Right lung (tissue), 2 donors: ENCODE measurements at regions not wholly inside any gene's neighbourhood (a gene's known extent, or its start where the extent isn't known, plus 50 kb on each side); places are given as distances from the start of the nearest gene placed in this dataset.
A peak's percentile ranks its signal among the peaks of the same experiment; 100 is the strongest.

Experiments
- DNase-seq, 2 donors: peaks; one replicate each; pipeline ENCODE4 v3.0.0-alpha.2; 2013

GRCh38 chr2:551621-552020 is 125.6 kb downstream of the TMEM18 start:
- DNase-seq = no peak

- no peak for DNase-seq
Measured at GRCh38 chr2:550860-551567, 126.2 kb downstream of the TMEM18 start.

- no peak for DNase-seq
Measured at GRCh38 chr2:545711-546650, 131.2 kb downstream of the TMEM18 start.

- no peak for DNase-seq
Measured at GRCh38 chr2:545228-545627, 132.0 kb downstream of the TMEM18 start.

- DNase-seq = no peak
Measured at GRCh38 chr2:538646-539045, 138.6 kb downstream of the TMEM18 start.

- no peak for DNase-seq
Measured at GRCh38 chr2:535222-535621, 142.0 kb downstream of the TMEM18 start.

- no peak for DNase-seq
Measured at GRCh38 chr2:529852-530251, 147.4 kb downstream of the TMEM18 start.

- DNase-seq = no peak
Measured at GRCh38 chr2:529424-529823, 147.8 kb downstream of the TMEM18 start.

- DNase-seq = no peak
Measured at GRCh38 chr2:527581-527980, 149.6 kb downstream of the TMEM18 start.

- DNase-seq = no peak
Measured at GRCh38 chr2:526918-527317, 150.3 kb downstream of the TMEM18 start.

- DNase-seq = no peak
Measured at GRCh38 chr2:525611-526010, 151.6 kb downstream of the TMEM18 start.

GRCh38 chr2:525021-525420 is 152.2 kb downstream of the TMEM18 start:
- no peak for DNase-seq

GRCh38 chr2:524442-524841 is 152.8 kb downstream of the TMEM18 start:
- no peak for DNase-seq

- no peak for DNase-seq
Measured at GRCh38 chr2:523698-524270, 153.4 kb downstream of the TMEM18 start.

- no peak for DNase-seq
Measured at GRCh38 chr2:522776-523175, 154.4 kb downstream of the TMEM18 start.

GRCh38 chr2:521853-522530 is 155.2 kb downstream of the TMEM18 start:
- DNase-seq = no peak

- DNase-seq = no peak
Measured at GRCh38 chr2:520663-521340, 156.4 kb downstream of the TMEM18 start.

GRCh38 chr2:516944-517343 is 160.3 kb downstream of the TMEM18 start:
- DNase-seq = peak; percentile 71 to 81

GRCh38 chr2:516131-516530 is 161.1 kb downstream of the TMEM18 start:
- DNase-seq = no peak

- no peak for DNase-seq
Measured at GRCh38 chr2:515441-516127, 161.6 kb downstream of the TMEM18 start.
